ENCODE measurements at regions not wholly inside any gene's neighbourhood (a gene's known extent, or its start where the extent isn't known, plus 50 kb on each side); places are given as distances from the start of the nearest gene placed in this dataset.

- DNase-seq (ENCODE audit: low read depth), result no peak
- no peak for TF ChIP-seq CTCF (conservative IDR thresholded peaks at IDR 0.05; ENCODE audit: low read depth, low read length)
- H3K4me3 ChIP-seq (ENCODE audit: low read depth, low read length), result no peak overlapping the region
These were observed 307.6 kb upstream of the CDH20 start for GRCh38 chr18:61025596-61025995.

GRCh38 chr18:61031626-61032025, 301.6 kb upstream of the CDH20 start:
- H3K4me3 ChIP-seq (ENCODE audit: low read depth, low read length), result no peak overlapping the region
- DNase-seq (ENCODE audit: low read depth), result no peak
- no peak for TF ChIP-seq CTCF (conservative IDR thresholded peaks at IDR 0.05; ENCODE audit: low read depth, low read length)

DNA sequence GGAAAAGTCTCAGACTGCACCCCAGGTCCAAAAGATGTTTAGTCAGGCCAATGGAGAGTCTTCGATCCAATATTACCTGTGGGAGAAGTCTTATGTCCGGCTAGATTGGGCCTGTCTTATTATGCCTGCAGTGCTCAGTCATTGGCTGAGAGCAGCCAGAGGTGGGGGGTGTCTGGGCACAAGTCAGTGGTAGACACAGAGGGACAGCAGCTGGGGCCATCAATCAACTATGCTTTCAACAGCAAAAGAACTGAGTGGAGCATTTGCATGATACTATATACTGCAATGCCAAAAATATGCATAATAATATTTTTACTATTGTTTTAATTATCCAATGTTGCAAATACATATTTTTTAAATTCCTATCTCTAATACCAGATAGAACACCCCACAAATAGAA, 298.6 kb upstream of the CDH20 start:
- no peak for TF ChIP-seq CTCF (conservative IDR thresholded peaks at IDR 0.05; ENCODE audit: low read depth, low read length)
- no peak for DNase-seq (ENCODE audit: low read depth)
- no peak overlapping the region for H3K4me3 ChIP-seq (ENCODE audit: low read depth, low read length)

DNA sequence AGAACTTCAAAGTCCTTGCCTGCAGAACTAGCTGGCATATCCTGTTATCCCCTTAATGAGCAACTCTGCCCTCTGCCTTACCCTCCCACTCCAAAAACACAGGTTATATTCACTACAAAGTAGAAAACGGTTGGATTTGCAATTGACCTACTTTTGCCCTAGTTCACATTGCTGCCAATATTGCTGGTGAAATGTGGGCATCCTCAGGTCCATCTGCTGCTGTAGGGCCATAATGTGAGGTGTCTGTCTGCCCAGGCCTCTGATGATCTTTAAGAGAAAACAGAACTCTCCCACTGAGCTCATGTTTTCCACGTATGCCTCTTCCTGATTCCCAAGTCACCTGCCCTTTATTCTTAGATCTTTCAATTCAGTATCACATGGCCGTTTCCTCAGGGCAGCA, 294.0 kb upstream of the CDH20 start:
- TF ChIP-seq CTCF (conservative IDR thresholded peaks at IDR 0.05; ENCODE audit: low read depth, low read length), result no peak
- no peak overlapping the region for H3K4me3 ChIP-seq (ENCODE audit: low read depth, low read length)
- DNase-seq (ENCODE audit: low read depth), result no peak

GRCh38 chr18:61047794-61048193, 285.4 kb upstream of the CDH20 start:
- TF ChIP-seq CTCF (conservative IDR thresholded peaks at IDR 0.05; ENCODE audit: low read depth, low read length), result no peak
- no peak for DNase-seq (ENCODE audit: low read depth)
- H3K4me3 ChIP-seq (ENCODE audit: low read depth, low read length), result no peak overlapping the region

- DNase-seq (ENCODE audit: low read depth), result no peak
- H3K4me3 ChIP-seq (ENCODE audit: low read depth, low read length), result no peak overlapping the region
- TF ChIP-seq CTCF (conservative IDR thresholded peaks at IDR 0.05; ENCODE audit: low read depth, low read length), result no peak
These were observed 275.8 kb upstream of the CDH20 start for GRCh38 chr18:61057443-61057842.

DNA sequence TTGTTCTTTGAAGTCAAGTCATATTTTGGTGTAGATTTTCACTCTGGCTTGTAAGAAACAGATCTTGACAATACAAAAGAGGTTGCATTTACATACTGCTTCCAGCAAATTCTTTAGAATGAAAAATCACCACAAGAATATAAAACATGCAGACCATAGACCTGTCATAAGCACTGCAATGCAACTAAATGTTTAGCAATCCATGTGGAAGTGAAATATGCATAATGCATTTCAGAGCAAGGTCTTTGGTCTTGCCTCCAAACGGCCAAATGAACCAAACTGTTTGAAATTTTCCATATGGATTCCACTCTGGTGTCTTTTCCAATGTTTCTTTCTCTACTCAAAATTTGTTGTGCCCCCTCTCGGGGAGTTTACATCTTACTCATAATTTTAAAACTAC, 271.0 kb upstream of the CDH20 start:
- TF ChIP-seq CTCF (conservative IDR thresholded peaks at IDR 0.05; ENCODE audit: low read depth, low read length), result no peak
- DNase-seq (ENCODE audit: low read depth), result no peak
- no peak overlapping the region for H3K4me3 ChIP-seq (ENCODE audit: low read depth, low read length)
